Common myeloid progenitor, CD34-positive (primary cell): ENCODE measurements at regions not wholly inside any gene's neighbourhood (a gene's known extent, or its start where the extent isn't known, plus 50 kb on each side); places are given as distances from the start of the nearest gene placed in this dataset.

Source experiments
- CTCF ChIA-PET: fragments of 350-600 bp; sonication (Branson Sonifier 250); formaldehyde crosslinking; loops from one replicate; lab custom pipeline; 2021; ENCODE audit warnings: antibody characterized with exemption; lab: Charles Lee
- POLR2A ChIA-PET: fragments of 350-600 bp; sonication (Branson Sonifier 250); formaldehyde crosslinking; loops from one replicate; lab custom pipeline; 2021; ENCODE audit warnings: antibody characterized with exemption; lab: Charles Lee
- DNase-seq, 3 donors: peaks; one replicate each; pipeline versions ENCODE4 v3.0.0 to v3.0.0-alpha.2; 2013
- H3K27ac ChIP-seq, 2 experiments: 1 replicate in 1 of 2; 2 replicates in 1 of 2; pipeline ENCODE4 v1.7.0; 2013; ENCODE audit warnings: inconsistent platforms in 2 of 2, low read length in 2 of 2, mild to moderate bottlenecking in 2 of 2, low read depth in 1 of 2, moderate library complexity in 1 of 2; ENCODE audit not compliant: severe bottlenecking in 2 of 2, insufficient read depth in 1 of 2, poor library complexity in 1 of 2
- H3K27me3 ChIP-seq, 5 experiments: replicated peaks in 2 of 5; 1 replicate in 3 of 5; 2 replicates in 2 of 5; pipeline versions ENCODE4 v1.6.1 to v1.7.0; 2013; ENCODE audit warnings: low read length in 4 of 5, mild to moderate bottlenecking in 2 of 5, moderate library complexity in 2 of 5, inconsistent platforms in 1 of 5; ENCODE audit not compliant: insufficient read depth in 5 of 5, control insufficient read depth in 4 of 5
- H3K36me3 ChIP-seq, 4 experiments: 1 replicate in 2 of 4; 2 replicates in 2 of 4; pipeline versions ENCODE4 v1.6.1 to v1.7.0; 2013; ENCODE audit warnings: low read length in 3 of 4, control low read depth in 1 of 4, mild to moderate bottlenecking in 1 of 4; ENCODE audit not compliant: control insufficient read depth in 4 of 4, insufficient read depth in 4 of 4
- H3K4me1 ChIP-seq, 4 experiments: 1 replicate in 3 of 4; 2 replicates in 1 of 4; pipeline versions ENCODE4 v1.6.1 to v1.7.1; 2013; ENCODE audit warnings: low read length in 3 of 4, mild to moderate bottlenecking in 3 of 4, control low read depth in 1 of 4, inconsistent platforms in 1 of 4, moderate library complexity in 1 of 4; ENCODE audit not compliant: control insufficient read depth in 4 of 4, insufficient read depth in 4 of 4; ENCODE audit errors: control extremely low read depth in 1 of 4
- H3K4me3 ChIP-seq, 7 experiments: 1 replicate in 4 of 7; 2 replicates in 3 of 7; pipeline versions ENCODE4 v1.5.1 to v1.7.0; 2013; ENCODE audit warnings: mild to moderate bottlenecking in 7 of 7, low read length in 6 of 7, moderate library complexity in 6 of 7, inconsistent platforms in 2 of 7, low read depth in 2 of 7, control low read depth in 1 of 7; ENCODE audit not compliant: insufficient read depth in 4 of 7, control insufficient read depth in 1 of 7; ENCODE audit errors: extremely low read depth in 1 of 7
- H3K9me3 ChIP-seq, 5 experiments: 1 replicate in 4 of 5; 2 replicates in 1 of 5; pipeline versions ENCODE4 v1.6.1 to v1.7.1; 2013; ENCODE audit warnings: low read length in 4 of 5, mild to moderate bottlenecking in 2 of 5, inconsistent platforms in 1 of 5, low read depth in 1 of 5, moderate library complexity in 1 of 5; ENCODE audit not compliant: control insufficient read depth in 4 of 5, insufficient read depth in 2 of 5; ENCODE audit errors: control extremely low read depth in 1 of 5
- WGBS: methylation state at CpG from one replicate; pipeline ENCODE4 v1.1.5; 2013; ENCODE audit not compliant: insufficient coverage; 5-methylcytosine and 5-hydroxymethylcytosine counted together

- Histone ChIP-seq H3K36me3 (no peaks in the 10 kb centered on the region), H3K4me1 (no peaks in the 10 kb centered on the region), H3K9me3 (no peaks in the 10 kb centered on the region), H3K27ac (no peak overlapping the region), H3K27me3 (peaks cover 0 to 2% (median 0%) of the 10 kb centered on the region in 5 experiments), H3K4me3 (no peak overlapping the region)
- ChIA-PET CTCF (no interaction called here), POLR2A (no interaction called here)
- no peak for DNase-seq
- 100% methylated on average over 1 of the region's 3 CpGs for WGBS
Observed at GRCh38 chr5:53333160-53333559, 147.3 kb upstream of the FST start.

GRCh38 chr5:53334431-53334941, 145.9 kb upstream of the FST start:
- ChIA-PET POLR2A (no interaction called here), CTCF (no interaction called here)
- H3K9me3 ChIP-seq, result no peaks in the 10 kb centered on the region
- H3K27me3 ChIP-seq, result peaks cover 0 to 2% (median 0%) of the 10 kb centered on the region in 5 experiments
- H3K27ac ChIP-seq, result no peak overlapping the region
- 96% methylated on average over 3 of the region's 4 CpGs for WGBS
- no peaks in the 10 kb centered on the region for H3K4me1 ChIP-seq
- H3K36me3 ChIP-seq, result no peaks in the 10 kb centered on the region
- no peak overlapping the region for H3K4me3 ChIP-seq
- peak in 1 of 3 donors; percentile 8 for DNase-seq

GRCh38 chr5:53335115-53335514, 145.3 kb upstream of the FST start:
- 100% methylated on average over 2 of the region's 2 CpGs for WGBS
- H3K27ac ChIP-seq, result no peak overlapping the region
- POLR2A ChIA-PET, result no interaction called here
- peaks cover 0 to 2% (median 0%) of the 10 kb centered on the region in 5 experiments for H3K27me3 ChIP-seq
- CTCF ChIA-PET, result no interaction called here
- H3K4me1 ChIP-seq, result no peaks in the 10 kb centered on the region
- peak in 1 of 3 donors; percentile 1 for DNase-seq
- H3K36me3 ChIP-seq, result no peaks in the 10 kb centered on the region
- H3K9me3 ChIP-seq, result no peaks in the 10 kb centered on the region
- no peak overlapping the region for H3K4me3 ChIP-seq

- H3K27ac ChIP-seq, result no peak overlapping the region
- no peak for DNase-seq
- no CpG with 5 or more reads among the region's 1 CpG for WGBS
- ChIA-PET CTCF (no interaction called here), POLR2A (interaction anchor here (0.6 kb wide), 1 partner anchor 21 kb away, joined by 3 read pairs; no protein-coding TSS in a partner anchor)
- no peaks in the 10 kb centered on the region for H3K4me1 ChIP-seq
- no peaks in the 10 kb centered on the region for H3K36me3 ChIP-seq
- H3K4me3 ChIP-seq, result no peak overlapping the region
- no peaks in the 10 kb centered on the region for H3K9me3 ChIP-seq
- no peaks in the 10 kb centered on the region for H3K27me3 ChIP-seq
Observed at GRCh38 chr5:53337827-53338226, 142.6 kb upstream of the FST start.

- H3K27me3 ChIP-seq, result no peaks in the 10 kb centered on the region
- CTCF ChIA-PET, result no interaction called here
- WGBS, result 100% methylated on average over 1 of the region's 2 CpGs
- H3K4me1 ChIP-seq, result no peaks in the 10 kb centered on the region
- no peak overlapping the region for H3K27ac ChIP-seq
- POLR2A ChIA-PET, result interaction anchor here (0.6 kb wide), 1 partner anchor 33 kb away, joined by 3 read pairs; no protein-coding TSS in a partner anchor
- H3K36me3 ChIP-seq, result no peaks in the 10 kb centered on the region
- no peak overlapping the region for H3K4me3 ChIP-seq
- no peaks in the 10 kb centered on the region for H3K9me3 ChIP-seq
- DNase-seq, result no peak
Observed at GRCh38 chr5:53338971-53339370, 141.5 kb upstream of the FST start.

GRCh38 chr5:53339962-53340540, 140.4 kb upstream of the FST start:
- Histone ChIP-seq H3K4me3 (no peak overlapping the region), H3K27ac (no peak overlapping the region), H3K27me3 (no peaks in the 10 kb centered on the region), H3K9me3 (no peaks in the 10 kb centered on the region), H3K4me1 (no peaks in the 10 kb centered on the region), H3K36me3 (no peaks in the 10 kb centered on the region)
- CTCF ChIA-PET, result no interaction called here
- WGBS, result 85% methylated on average over 1 of the region's 2 CpGs
- POLR2A ChIA-PET, result no interaction called here
- DNase-seq, result no peak

GRCh38 chr5:53340956-53341750, 139.3 kb upstream of the FST start:
- Histone ChIP-seq H3K4me3 (no peak overlapping the region), H3K4me1 (no peaks in the 10 kb centered on the region)
- WGBS, result 100% methylated on average over 3 of the region's 3 CpGs

More at GRCh38 chr5:53340956-53341750, 139.3 kb upstream of the FST start:
- no peaks in the 10 kb centered on the region for H3K27me3 ChIP-seq
- ChIA-PET POLR2A (no interaction called here), CTCF (no interaction called here)
- H3K9me3 ChIP-seq, result no peaks in the 10 kb centered on the region
- DNase-seq, result no peak
- H3K27ac ChIP-seq, result no peak overlapping the region
- H3K36me3 ChIP-seq, result no peaks in the 10 kb centered on the region
